SU-DHL-6 (cell line): ENCODE measurements at regions not wholly inside any gene's neighbourhood (a gene's known extent, or its start where the extent isn't known, plus 50 kb on each side); places are given as distances from the start of the nearest gene placed in this dataset.
"Not testable (repeated sequence)": the region's sequence is repeated elsewhere in the genome, so short reads cannot be mapped to it uniquely, and the experiment has no call there.

Source experiments
- H2AFZ ChIP-seq: fragments of 200-600 bp; sonication (generic); 2 replicates; pipeline ENCODE4 v1.6.1; 2014; ENCODE audit warnings: low read depth, mild to moderate bottlenecking, moderate library complexity, mixed read lengths, antibody characterized with exemption, low read length; ENCODE audit not compliant: severe bottlenecking
- H3F3A ChIP-seq: fragments of 200-600 bp; shearing (Covaris generic); 2 replicates; pipeline ENCODE4 v1.6.0; 2016; ENCODE audit warnings: antibody characterized with exemption, mild to moderate bottlenecking; ENCODE audit not compliant: insufficient read depth
- H3K27ac ChIP-seq: fragments of 200-600 bp; sonication (generic); 2 replicates; pipeline ENCODE4 v1.5.1; 2016; ENCODE audit warnings: low read depth, mild to moderate bottlenecking, low read length, moderate library complexity, mixed read lengths
- H3K27me3 ChIP-seq: fragments of 200-600 bp; sonication (generic), shearing (Covaris generic); 2 replicates; pipeline ENCODE4 v1.6.0; 2014; ENCODE audit warnings: mild to moderate bottlenecking, low read length
- H3K36me3 ChIP-seq: fragments of 200-600 bp; sonication (generic); 2 replicates; pipeline ENCODE4 v1.6.1; 2014; ENCODE audit warnings: mild to moderate bottlenecking, low read length, mixed read lengths
- H3K4me2 ChIP-seq: fragments of 300-600, 200-600 bp; shearing (Covaris generic), sonication (generic); 2 replicates; pipeline ENCODE4 v1.6.0; 2014; ENCODE audit warnings: low read length, low read depth, mild to moderate bottlenecking; ENCODE audit not compliant: poor library complexity, severe bottlenecking
- H3K4me3 ChIP-seq: fragments of 200-600 bp; sonication (generic); 2 replicates; pipeline ENCODE4 v1.5.1; 2014; ENCODE audit warnings: antibody characterized with exemption, low read length, mild to moderate bottlenecking, mixed read lengths; ENCODE audit not compliant: insufficient read depth, poor library complexity, severe bottlenecking
- H3K79me2 ChIP-seq: fragments of 200-600 bp; sonication (generic); 2 replicates; pipeline ENCODE4 v1.6.1; 2014; ENCODE audit warnings: mild to moderate bottlenecking, low read length, moderate library complexity; ENCODE audit not compliant: insufficient read depth
- H3K9ac ChIP-seq: fragments of 200-600 bp; sonication (generic); 2 replicates; pipeline ENCODE4 v1.7.0; 2014; ENCODE audit warnings: mild to moderate bottlenecking, low read length
- H3K9me2 ChIP-seq: fragments of 200-600 bp; sonication (generic); replicated peaks from 2 replicates; pipeline ENCODE4 v1.6.1; 2014; ENCODE audit warnings: low read length; ENCODE audit not compliant: insufficient read depth
- H3K9me3 ChIP-seq: fragments of 200-600 bp; sonication (generic); 2 replicates; pipeline ENCODE4 v1.6.1; 2014; ENCODE audit warnings: low read length, mixed read lengths; ENCODE audit not compliant: insufficient read depth
- H4K20me1 ChIP-seq: fragments of 200-600 bp; sonication (generic); 2 replicates; pipeline ENCODE4 v1.6.1; 2014; ENCODE audit warnings: low read depth, mild to moderate bottlenecking, antibody characterized with exemption, low read length, moderate library complexity, mixed read lengths
- EZH2phosphoT487 ChIP-seq: fragments of 200-600 bp; sonication (generic), shearing (Covaris generic); conservative IDR thresholded peaks from 2 replicates; pipeline ENCODE4 v1.6.1; 2018; ENCODE audit warnings: mild to moderate bottlenecking, antibody characterized with exemption, low read length, moderate library complexity, mixed read lengths
- TF ChIP-seq, protein P1 (sequence below): fragments of 200-600 bp; sonication (generic); IDR thresholded peaks from one replicate; pipeline ENCODE4 v1.5.1; 2017; ENCODE audit warnings: antibody characterized with exemption, mild to moderate bottlenecking, low read length, moderate library complexity; ENCODE audit not compliant: insufficient read depth, poor library complexity, severe bottlenecking

DNA sequence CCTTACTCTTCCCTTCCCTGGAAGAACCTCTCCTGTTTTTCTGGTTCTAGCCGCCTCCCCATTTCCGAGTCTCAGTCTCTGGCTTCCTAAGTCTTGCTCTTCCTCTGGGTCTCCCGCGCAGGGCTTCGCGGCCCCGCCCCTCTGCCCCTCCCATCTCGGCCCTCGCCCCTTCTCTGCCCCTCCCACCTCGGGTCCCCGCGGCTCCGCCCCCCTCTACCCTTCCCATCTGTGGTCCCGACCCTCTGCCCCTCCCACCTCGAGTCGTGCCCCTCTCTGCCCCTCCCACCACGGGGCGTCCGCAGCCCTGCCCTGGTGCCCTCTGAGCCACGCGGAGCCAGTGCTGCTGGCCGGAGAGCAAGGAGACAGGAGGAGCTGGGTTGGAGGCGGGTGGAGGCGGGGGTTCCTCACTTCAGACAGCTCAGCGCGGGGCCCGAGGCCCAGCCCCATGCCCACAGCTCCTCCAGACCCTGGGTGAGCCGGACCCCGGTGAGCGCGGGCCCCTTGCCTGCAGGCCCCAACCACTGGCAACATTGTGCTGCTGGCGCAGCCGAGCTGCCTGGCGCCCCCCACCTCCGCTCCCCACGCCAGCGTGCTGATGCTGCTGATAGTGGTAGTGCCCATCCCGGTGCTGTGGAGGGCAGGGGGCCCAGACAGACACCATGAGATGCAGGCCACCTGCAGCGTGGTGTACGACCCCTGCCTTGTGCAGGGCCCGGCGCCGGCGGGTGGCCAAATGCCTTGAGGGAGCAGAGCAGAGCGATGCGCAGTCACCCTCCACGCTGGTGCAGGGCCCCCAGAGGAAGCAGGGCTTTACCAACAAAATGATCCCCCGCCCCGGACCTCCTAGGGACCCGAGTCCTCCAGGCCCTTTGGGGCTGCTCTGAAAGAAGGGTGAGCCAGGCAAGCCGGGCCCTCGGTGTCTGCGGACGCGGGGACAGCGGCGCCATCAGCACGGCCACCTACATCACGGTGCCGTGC lies 2115.3 kb downstream of the TP53TG3F start:
- TF ChIP-seq, protein P1, sequence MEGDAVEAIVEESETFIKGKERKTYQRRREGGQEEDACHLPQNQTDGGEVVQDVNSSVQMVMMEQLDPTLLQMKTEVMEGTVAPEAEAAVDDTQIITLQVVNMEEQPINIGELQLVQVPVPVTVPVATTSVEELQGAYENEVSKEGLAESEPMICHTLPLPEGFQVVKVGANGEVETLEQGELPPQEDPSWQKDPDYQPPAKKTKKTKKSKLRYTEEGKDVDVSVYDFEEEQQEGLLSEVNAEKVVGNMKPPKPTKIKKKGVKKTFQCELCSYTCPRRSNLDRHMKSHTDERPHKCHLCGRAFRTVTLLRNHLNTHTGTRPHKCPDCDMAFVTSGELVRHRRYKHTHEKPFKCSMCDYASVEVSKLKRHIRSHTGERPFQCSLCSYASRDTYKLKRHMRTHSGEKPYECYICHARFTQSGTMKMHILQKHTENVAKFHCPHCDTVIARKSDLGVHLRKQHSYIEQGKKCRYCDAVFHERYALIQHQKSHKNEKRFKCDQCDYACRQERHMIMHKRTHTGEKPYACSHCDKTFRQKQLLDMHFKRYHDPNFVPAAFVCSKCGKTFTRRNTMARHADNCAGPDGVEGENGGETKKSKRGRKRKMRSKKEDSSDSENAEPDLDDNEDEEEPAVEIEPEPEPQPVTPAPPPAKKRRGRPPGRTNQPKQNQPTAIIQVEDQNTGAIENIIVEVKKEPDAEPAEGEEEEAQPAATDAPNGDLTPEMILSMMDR = no peak
- no peak for TF ChIP-seq EZH2phosphoT487
- Histone ChIP-seq H3K4me3 (no peak overlapping the region), H3K36me3 (no peaks in the 10 kb centered on the region), H3F3A (no peaks in the 10 kb centered on the region), H3K9me2 (no peaks in the 10 kb centered on the region), H4K20me1 (no peaks in the 10 kb centered on the region), H3K9me3 (no peaks in the 10 kb centered on the region), H2AFZ (no peak overlapping the region), H3K27ac (no peak overlapping the region), H3K4me2 (no peak overlapping the region), H3K27me3 (no peaks in the 10 kb centered on the region), H3K9ac (no peak overlapping the region), H3K79me2 (no peaks in the 10 kb centered on the region)

DNA sequence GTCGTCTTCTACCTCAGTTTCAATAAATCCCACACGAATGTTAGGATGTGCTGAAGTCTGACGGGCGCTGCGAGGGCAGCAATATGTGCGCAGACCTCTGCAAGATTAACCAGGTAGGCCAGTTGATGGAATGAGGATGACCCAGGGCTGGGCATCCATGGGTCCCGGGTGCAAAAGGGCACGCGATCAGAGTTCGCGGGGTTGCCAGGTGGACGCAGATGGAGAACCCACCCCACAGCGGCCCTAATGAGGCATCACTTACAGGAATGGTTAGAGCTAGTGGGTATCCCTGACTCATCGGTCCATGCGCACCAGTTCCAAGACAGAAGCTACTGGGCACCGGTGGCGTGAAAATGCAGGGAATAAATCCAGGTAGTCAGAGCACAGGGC lies 2116.0 kb downstream of the TP53TG3F start:
- no peaks in the 10 kb centered on the region for H3K9me3 ChIP-seq

DNA sequence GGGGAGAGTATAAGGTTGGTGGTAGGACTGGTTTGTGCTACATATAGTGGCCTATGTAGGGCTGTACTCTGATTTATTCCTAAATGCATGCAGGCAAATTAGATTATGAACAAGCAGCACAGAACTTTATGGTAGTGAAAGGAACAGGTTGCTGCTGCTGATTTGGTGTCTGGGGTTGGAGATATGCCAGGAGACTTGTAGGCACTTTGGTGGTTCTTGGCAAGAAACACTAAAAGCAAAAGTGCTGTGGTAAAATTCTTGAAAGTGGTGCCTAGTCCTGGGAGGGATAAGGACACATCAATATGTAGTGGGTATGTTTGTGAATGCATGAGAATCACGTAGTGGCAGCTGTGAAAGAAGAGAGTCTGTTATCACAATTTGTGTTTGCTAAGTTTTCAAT lies 2126.0 kb downstream of the TP53TG3F start:
- no peak for TF ChIP-seq EZH2phosphoT487
- TF ChIP-seq, protein P1 = no peak
- H3F3A ChIP-seq = no peaks in the 10 kb centered on the region

More for the DNA sequence above, 2116.0 kb downstream of the TP53TG3F start:
- Histone ChIP-seq H3K79me2 (no peaks in the 10 kb centered on the region), H3K9me2 (no peaks in the 10 kb centered on the region), H3K27ac (no peak overlapping the region), H3K4me3 (no peak overlapping the region), H3K36me3 (no peaks in the 10 kb centered on the region), H3K9ac (no peak overlapping the region), H3K4me2 (no peak overlapping the region), H3F3A (no peaks in the 10 kb centered on the region), H4K20me1 (no peaks in the 10 kb centered on the region), H2AFZ (no peak overlapping the region), H3K27me3 (no peaks in the 10 kb centered on the region)
- no peak for TF ChIP-seq EZH2phosphoT487
- TF ChIP-seq, protein P1 = no peak

DNA sequence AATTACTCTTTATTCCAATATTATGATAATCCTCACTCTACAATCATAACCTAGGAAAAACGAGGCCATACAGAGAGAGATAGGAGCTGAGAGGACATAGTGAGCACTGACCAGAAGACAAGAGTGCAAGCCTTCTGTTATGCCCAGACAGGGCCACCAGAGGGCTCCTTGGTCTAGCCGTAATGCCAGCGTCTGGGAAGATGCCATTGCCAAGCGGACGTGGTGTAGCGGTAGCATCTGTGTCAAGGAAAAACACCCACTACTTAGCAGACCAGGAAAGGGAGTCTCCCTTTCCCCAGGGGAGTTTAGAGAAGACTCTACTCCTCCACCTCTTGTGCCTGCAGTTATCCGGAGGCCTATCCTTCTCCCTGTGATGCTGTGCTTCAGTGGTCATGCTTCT lies 2131.5 kb downstream of the TP53TG3F start:
- H3K36me3 ChIP-seq, H3K4me3 ChIP-seq, H3K9ac ChIP-seq, H2AFZ ChIP-seq, H3K79me2 ChIP-seq, H3K9me3 ChIP-seq, H3K27ac ChIP-seq, H3F3A ChIP-seq, H4K20me1 ChIP-seq, H3K4me2 ChIP-seq, H3K27me3 ChIP-seq, H3K9me2 ChIP-seq: not testable (repeated sequence)

More for the DNA sequence above, 2126.0 kb downstream of the TP53TG3F start:
- H3K4me2 ChIP-seq = no peak overlapping the region
- H3K79me2 ChIP-seq = no peaks in the 10 kb centered on the region
- H3K9me3 ChIP-seq = no peaks in the 10 kb centered on the region
- H3K27ac ChIP-seq = no peak overlapping the region
- no peaks in the 10 kb centered on the region for H4K20me1 ChIP-seq
- H3K9me2 ChIP-seq = no peaks in the 10 kb centered on the region
- H3K36me3 ChIP-seq = no peaks in the 10 kb centered on the region
- H3K27me3 ChIP-seq = no peaks in the 10 kb centered on the region
- H3K4me3 ChIP-seq = no peak overlapping the region
- no peak overlapping the region for H2AFZ ChIP-seq
- no peak overlapping the region for H3K9ac ChIP-seq
